Immature natural killer cell (primary cell): ENCODE measurements at regions not wholly inside any gene's neighbourhood (a gene's known extent, or its start where the extent isn't known, plus 50 kb on each side); places are given as distances from the start of the nearest gene placed in this dataset.
"Not testable (repeated sequence)": the region's sequence is repeated elsewhere in the genome, so short reads cannot be mapped to it uniquely, and the experiment has no call there.

Source experiments
- DNase-seq, 3 donors: peaks; one replicate each; pipeline ENCODE4 v3.0.0; 2022; ENCODE audit warnings: mixed read lengths in 1 of 3
- H3K27ac Mint-ChIP-seq, 6 donors: one replicate each; pipeline ENCODE4 v1.8.0; 2020; ENCODE audit warnings: mixed read lengths in 6 of 6, mild to moderate bottlenecking in 5 of 6, inconsistent platforms in 4 of 6, moderate library complexity in 3 of 6
- H3K27me3 Mint-ChIP-seq, 3 donors: one replicate each; pipeline ENCODE4 v1.8.0; 2020 to 2021; ENCODE audit warnings: low read depth in 3 of 3, mild to moderate bottlenecking in 3 of 3, mixed read lengths in 3 of 3, moderate library complexity in 3 of 3, inconsistent platforms in 1 of 3
- H3K36me3 Mint-ChIP-seq, 3 donors: one replicate each; pipeline ENCODE4 v1.8.0; 2020; ENCODE audit warnings: mixed read lengths in 3 of 3, inconsistent platforms in 2 of 3, mild to moderate bottlenecking in 2 of 3
- H3K4me1 Mint-ChIP-seq, 2 donors: one replicate each; pipeline ENCODE4 v1.8.0; 2020; ENCODE audit warnings: inconsistent platforms in 2 of 2, mild to moderate bottlenecking in 2 of 2, mixed read lengths in 2 of 2, moderate library complexity in 1 of 2
- H3K4me3 Mint-ChIP-seq, 5 donors: one replicate each; pipeline ENCODE4 v1.8.0; 2020; ENCODE audit warnings: mild to moderate bottlenecking in 5 of 5, mixed read lengths in 5 of 5, inconsistent platforms in 3 of 5, moderate library complexity in 3 of 5
- H3K9me3 Mint-ChIP-seq, 6 donors: one replicate each; pipeline ENCODE4 v1.8.0; 2020; ENCODE audit warnings: mild to moderate bottlenecking in 6 of 6, mixed read lengths in 6 of 6, inconsistent platforms in 4 of 6, moderate library complexity in 3 of 6

- H3K4me1 Mint-ChIP-seq, result peaks cover 7 to 10% of the 10 kb centered on the region in 2 donors
Observed at GRCh38 chr2:186426153-186427016, 59.7 kb upstream of the ZC3H15 start.

GRCh38 chr2:186427017-186427350 is 59.1 kb upstream of the ZC3H15 start:
- H3K36me3 Mint-ChIP-seq, H3K27me3 Mint-ChIP-seq, H3K4me3 Mint-ChIP-seq, H3K4me1 Mint-ChIP-seq, H3K27ac Mint-ChIP-seq, DNase-seq, H3K9me3 Mint-ChIP-seq: not testable (repeated sequence)

More at GRCh38 chr2:186426153-186427016, 59.7 kb upstream of the ZC3H15 start:
- DNase-seq, result no peak
- no peaks in the 10 kb centered on the region for H3K9me3 Mint-ChIP-seq
- H3K27ac Mint-ChIP-seq, result no peak overlapping the region
- H3K4me3 Mint-ChIP-seq, result no peak overlapping the region
- no peaks in the 10 kb centered on the region for H3K36me3 Mint-ChIP-seq
- H3K27me3 Mint-ChIP-seq, result no peaks in the 10 kb centered on the region

- no peak for DNase-seq
- Mint-ChIP-seq H3K27ac (no peak overlapping the region), H3K36me3 (peaks cover 0 to 5% (median 3%) of the 10 kb centered on the region in 3 donors), H3K9me3 (no peaks in the 10 kb centered on the region), H3K4me1 (peaks cover 7 to 10% of the 10 kb centered on the region in 2 donors), H3K4me3 (no peak overlapping the region), H3K27me3 (peaks cover 0 to 3% (median 0%) of the 10 kb centered on the region in 3 donors)
Observed at GRCh38 chr2:186427970-186428369, 58.1 kb upstream of the ZC3H15 start.

GRCh38 chr2:186429104-186429503 is 57.0 kb upstream of the ZC3H15 start:
- no peak overlapping the region for H3K4me3 Mint-ChIP-seq
- no peaks in the 10 kb centered on the region for H3K9me3 Mint-ChIP-seq

GRCh38 chr2:186431306-186431705 is 54.8 kb upstream of the ZC3H15 start:
- no peaks in the 10 kb centered on the region for H3K9me3 Mint-ChIP-seq
- H3K27me3 Mint-ChIP-seq, result peaks cover 0 to 3% (median 0%) of the 10 kb centered on the region in 3 donors
- no peak overlapping the region for H3K27ac Mint-ChIP-seq
- H3K36me3 Mint-ChIP-seq, result peaks cover 6 to 22% (median 6%) of the 10 kb centered on the region in 3 donors
- H3K4me3 Mint-ChIP-seq, result no peak overlapping the region
- no peak for DNase-seq
- peaks cover 6 to 8% of the 10 kb centered on the region in 2 donors for H3K4me1 Mint-ChIP-seq

More at GRCh38 chr2:186429104-186429503, 57.0 kb upstream of the ZC3H15 start:
- no peak for DNase-seq
- H3K4me1 Mint-ChIP-seq, result peaks cover 7 to 10% of the 10 kb centered on the region in 2 donors
- H3K27me3 Mint-ChIP-seq, result peaks cover 0 to 3% (median 0%) of the 10 kb centered on the region in 3 donors
- peaks cover 0 to 12% (median 3%) of the 10 kb centered on the region in 3 donors for H3K36me3 Mint-ChIP-seq
- H3K27ac Mint-ChIP-seq, result no peak overlapping the region

GRCh38 chr2:186433040-186433439 is 53.0 kb upstream of the ZC3H15 start:
- Mint-ChIP-seq H3K9me3 (peaks cover 0 to 2% (median 0%) of the 10 kb centered on the region in 6 donors), H3K27me3 (peaks cover 0 to 3% (median 0%) of the 10 kb centered on the region in 3 donors), H3K4me3 (no peak overlapping the region), H3K27ac (no peak overlapping the region), H3K4me1 (no peaks in the 10 kb centered on the region), H3K36me3 (peaks cover 6 to 25% (median 9%) of the 10 kb centered on the region in 3 donors)
- no peak for DNase-seq

- Mint-ChIP-seq H3K27ac (no peak overlapping the region), H3K36me3 (peaks cover 6 to 25% (median 15%) of the 10 kb centered on the region in 3 donors), H3K4me1 (no peaks in the 10 kb centered on the region)
Observed at GRCh38 chr2:186433777-186434432, 52.2 kb upstream of the ZC3H15 start.

More at GRCh38 chr2:186433777-186434432, 52.2 kb upstream of the ZC3H15 start:
- peaks cover 0 to 3% (median 0%) of the 10 kb centered on the region in 3 donors for H3K27me3 Mint-ChIP-seq
- DNase-seq, result no peak
- peaks cover 0 to 2% (median 0%) of the 10 kb centered on the region in 6 donors for H3K9me3 Mint-ChIP-seq
- H3K4me3 Mint-ChIP-seq, result no peak overlapping the region
